A549 (cell line): ENCODE measurements at regions not wholly inside any gene's neighbourhood (a gene's known extent, or its start where the extent isn't known, plus 50 kb on each side); places are given as distances from the start of the nearest gene placed in this dataset.

Experiments used
- CHD2 ChIP-seq: fragments of 150-350 bp; IDR thresholded peaks from 2 replicates; pipeline ENCODE4 v1.6.1; 2014; ENCODE audit warnings: low read length; ENCODE audit not compliant: partially characterized antibody
- CTCF ChIP-seq: fragments of >200 bp; sonication (Bioruptor Twin); formaldehyde crosslinking; IDR thresholded peaks from 3 replicates; pipeline ENCODE4 v1.5.1; 2016
- EHMT2 ChIP-seq: fragments of 200-600 bp; sonication (generic); IDR thresholded peaks from 2 replicates; pipeline ENCODE4 v1.6.1; 2016; ENCODE audit warnings: antibody characterized with exemption, low read depth, mild to moderate bottlenecking, moderate library complexity
- JUNB ChIP-seq: fragments of >200 bp; sonication (Bioruptor Twin); formaldehyde crosslinking; IDR thresholded peaks from 2 replicates; pipeline ENCODE4 v1.6.1; 2016
- POLR2A ChIP-seq: IDR thresholded peaks from 2 replicates; pipeline ENCODE4 v1.6.1; 2012; ENCODE audit warnings: mild to moderate bottlenecking, low read length

- TF ChIP-seq POLR2A (no peak), CTCF (no peak), CHD2 (no peak), JUNB (no peak), EHMT2 (no peak)
Observed at GRCh38 chr3:182414586-182414985, 378.7 kb upstream of the ATP11B start.
